SHP77 treated with DMSO at 0.1 percent for 48 hours (cell line): ENCODE measurements at regions not wholly inside any gene's neighbourhood (a gene's known extent, or its start where the extent isn't known, plus 50 kb on each side); places are given as distances from the start of the nearest gene placed in this dataset.
"Not testable (repeated sequence)": the region's sequence is repeated elsewhere in the genome, so short reads cannot be mapped to it uniquely, and the experiment has no call there.

ENCODE experiments used
- DNase-seq: peaks from one replicate; lab custom pipeline; 2025; lab: John Stamatoyannopoulos, UW

GRCh38 chr10:106078895-106079576, 1085.5 kb downstream of the SORCS1 start:
- no peak for DNase-seq

GRCh38 chr10:106076496-106076895, 1088.0 kb downstream of the SORCS1 start:
- DNase-seq = no peak

- no peak for DNase-seq
These were observed 1111.4 kb downstream of the SORCS1 start for GRCh38 chr10:106053061-106053460.

- DNase-seq = peak; percentile 59
These were observed 1120.0 kb downstream of the SORCS1 start for GRCh38 chr10:106044503-106044902.

GRCh38 chr10:106043863-106044262, 1120.6 kb downstream of the SORCS1 start:
- DNase-seq = peak; percentile 40

- no peak for DNase-seq
These were observed 1126.3 kb downstream of the SORCS1 start for GRCh38 chr10:106038246-106038645.

GRCh38 chr10:106033065-106033464, 1131.4 kb downstream of the SORCS1 start:
- DNase-seq = no peak

- DNase-seq = no peak
These were observed 1132.0 kb downstream of the SORCS1 start for GRCh38 chr10:106032450-106033002.

- no peak for DNase-seq
These were observed 1137.3 kb downstream of the SORCS1 start for GRCh38 chr10:106027240-106027639.

- DNase-seq = no peak
These were observed 1139.2 kb downstream of the SORCS1 start for GRCh38 chr10:106025208-106025811.

GRCh38 chr10:106023329-106023728, 1141.2 kb downstream of the SORCS1 start:
- DNase-seq = no peak

- DNase-seq = not testable (repeated sequence)
These were observed 1144.9 kb downstream of the SORCS1 start for GRCh38 chr10:106019559-106019958.

- DNase-seq = not testable (repeated sequence)
These were observed 1148.9 kb downstream of the SORCS1 start for GRCh38 chr10:106015369-106016199.

GRCh38 chr10:106011250-106011649, 1153.3 kb downstream of the SORCS1 start:
- DNase-seq = no peak

GRCh38 chr10:106000721-106001120, 1163.8 kb downstream of the SORCS1 start:
- DNase-seq = no peak

- DNase-seq = no peak
These were observed 1170.9 kb downstream of the SORCS1 start for GRCh38 chr10:105993609-105994008.

- no peak for DNase-seq
These were observed 1171.6 kb downstream of the SORCS1 start for GRCh38 chr10:105992928-105993327.

GRCh38 chr10:105990529-105990928, 1174.0 kb downstream of the SORCS1 start:
- DNase-seq = no peak

- DNase-seq = no peak
These were observed 1174.5 kb downstream of the SORCS1 start for GRCh38 chr10:105989995-105990394.

GRCh38 chr10:105988848-105989247, 1175.7 kb downstream of the SORCS1 start:
- no peak for DNase-seq

GRCh38 chr10:105986912-105987635, 1177.4 kb downstream of the SORCS1 start:
- no peak for DNase-seq

GRCh38 chr10:105986486-105986885, 1178.0 kb downstream of the SORCS1 start:
- DNase-seq = no peak
